ENCODE measurements at regions not wholly inside any gene's neighbourhood (a gene's known extent, or its start where the extent isn't known, plus 50 kb on each side); places are given as distances from the start of the nearest gene placed in this dataset.

GRCh38 chr1:60562740-60563139, 489.2 kb upstream of the C1orf87 start:
- Histone ChIP-seq H3K4me1 (ENCODE audit: control insufficient read depth in 1 of 2, insufficient read depth in 2 of 2, low read length in 2 of 2) (peaks cover 3 to 12% of the 10 kb centered on the region in 2 donors), H3K36me3 (ENCODE audit: control insufficient read depth in 1 of 2, insufficient read depth in 2 of 2, low read length in 1 of 2) (no peaks in the 10 kb centered on the region), H3K4me3 (ENCODE audit: low read length in 2 of 2) (no peak overlapping the region), H3K9me3 (ENCODE audit: control insufficient read depth, low read length) (no peaks in the 10 kb centered on the region), H3K27me3 (ENCODE audit: control insufficient read depth in 1 of 2, insufficient read depth in 2 of 2, low read length in 1 of 2) (no peaks in the 10 kb centered on the region), H3K27ac (ENCODE audit: low read depth in 1 of 2, low read length in 2 of 2) (no peak overlapping the region)
- intact Hi-C loops (cut with DNase I): loop anchor here in 1 of 2 donors (2.0 to 10.0 kb wide), 2 partner anchors 14 to 62 kb away; no protein-coding TSS in a partner anchor
- no peak for DNase-seq
- 2 to 5% methylated on average over 5 of the region's 5 CpGs for WGBS, 2 donors
- peak; percentile 48 for ATAC-seq (ENCODE audit: low FRiP score)

- Histone ChIP-seq H3K27ac (ENCODE audit: low read depth in 1 of 2, low read length in 2 of 2) (no peak overlapping the region), H3K4me3 (ENCODE audit: low read length in 2 of 2) (no peak overlapping the region), H3K9me3 (ENCODE audit: control insufficient read depth, low read length) (no peaks in the 10 kb centered on the region), H3K27me3 (ENCODE audit: control insufficient read depth in 1 of 2, insufficient read depth in 2 of 2, low read length in 1 of 2) (no peaks in the 10 kb centered on the region), H3K36me3 (ENCODE audit: control insufficient read depth in 1 of 2, insufficient read depth in 2 of 2, low read length in 1 of 2) (no peaks in the 10 kb centered on the region), H3K4me1 (ENCODE audit: control insufficient read depth in 1 of 2, insufficient read depth in 2 of 2, low read length in 2 of 2) (peaks cover 3 to 12% of the 10 kb centered on the region in 2 donors)
- ATAC-seq (ENCODE audit: low FRiP score) (no peak), DNase-seq (no peak)
- intact Hi-C loops (cut with DNase I): loop anchor here in 1 of 2 donors (10.0 kb wide), 1 partner anchor 64 kb away; no protein-coding TSS in a partner anchor
- WGBS, 2 donors: 97% methylated on average over 3 of the region's 3 CpGs
Measured at GRCh38 chr1:60560701-60561100, 487.1 kb upstream of the C1orf87 start.

- 92 to 93% methylated on average over 2 of the region's 2 CpGs for WGBS, 2 donors
- no peak overlapping the region for H3K27ac ChIP-seq (ENCODE audit: low read depth in 1 of 2, low read length in 2 of 2)
- H3K9me3 ChIP-seq (ENCODE audit: control insufficient read depth, low read length): no peaks in the 10 kb centered on the region
- H3K36me3 ChIP-seq (ENCODE audit: control insufficient read depth in 1 of 2, insufficient read depth in 2 of 2, low read length in 1 of 2): no peaks in the 10 kb centered on the region
- H3K4me1 ChIP-seq (ENCODE audit: control insufficient read depth in 1 of 2, insufficient read depth in 2 of 2, low read length in 2 of 2): peaks cover 0 to 7% of the 10 kb centered on the region in 2 donors
- intact Hi-C loops (cut with DNase I): no loop called here
- no peaks in the 10 kb centered on the region for H3K27me3 ChIP-seq (ENCODE audit: control insufficient read depth in 1 of 2, insufficient read depth in 2 of 2, low read length in 1 of 2)
- ATAC-seq (ENCODE audit: low FRiP score) (no peak), DNase-seq (no peak)
- no peak overlapping the region for H3K4me3 ChIP-seq (ENCODE audit: low read length in 2 of 2)
Measured at GRCh38 chr1:60558236-60558635, 484.7 kb upstream of the C1orf87 start.

GRCh38 chr1:60553730-60554129, 480.2 kb upstream of the C1orf87 start:
- H3K9me3 ChIP-seq (ENCODE audit: control insufficient read depth, low read length): no peaks in the 10 kb centered on the region
- no peak overlapping the region for H3K27ac ChIP-seq (ENCODE audit: low read depth in 1 of 2, low read length in 2 of 2)
- H3K36me3 ChIP-seq (ENCODE audit: control insufficient read depth in 1 of 2, insufficient read depth in 2 of 2, low read length in 1 of 2): no peaks in the 10 kb centered on the region
- no peaks in the 10 kb centered on the region for H3K4me1 ChIP-seq (ENCODE audit: control insufficient read depth in 1 of 2, insufficient read depth in 2 of 2, low read length in 2 of 2)
- WGBS, 2 donors: 96 to 99% methylated on average over 2 of the region's 2 CpGs
- ATAC-seq (ENCODE audit: low FRiP score): no peak
- no peak overlapping the region for H3K4me3 ChIP-seq (ENCODE audit: low read length in 2 of 2)
- no peak for DNase-seq
- intact Hi-C loops (cut with DNase I): no loop called here
- no peaks in the 10 kb centered on the region for H3K27me3 ChIP-seq (ENCODE audit: control insufficient read depth in 1 of 2, insufficient read depth in 2 of 2, low read length in 1 of 2)

GRCh38 chr1:60547821-60548220, 474.3 kb upstream of the C1orf87 start:
- peak overlapping the region in 1 of 2 donors; percentile 13 for H3K27ac ChIP-seq (ENCODE audit: low read depth in 1 of 2, low read length in 2 of 2)
- no peak overlapping the region for H3K4me3 ChIP-seq (ENCODE audit: low read length in 2 of 2)
- no peaks in the 10 kb centered on the region for H3K27me3 ChIP-seq (ENCODE audit: control insufficient read depth in 1 of 2, insufficient read depth in 2 of 2, low read length in 1 of 2)
- peak in 1 of 2 donors; percentile 46 for DNase-seq
- no peaks in the 10 kb centered on the region for H3K36me3 ChIP-seq (ENCODE audit: control insufficient read depth in 1 of 2, insufficient read depth in 2 of 2, low read length in 1 of 2)
- 21 to 22% methylated on average over 4 of the region's 4 CpGs for WGBS, 2 donors
- ATAC-seq (ENCODE audit: low FRiP score): peak; percentile 60
- H3K9me3 ChIP-seq (ENCODE audit: control insufficient read depth, low read length): no peaks in the 10 kb centered on the region
- intact Hi-C loops (cut with DNase I): loop anchor here in 1 of 2 donors (2.0 kb wide), 1 partner anchor 15 kb away; no protein-coding TSS in a partner anchor
- H3K4me1 ChIP-seq (ENCODE audit: control insufficient read depth in 1 of 2, insufficient read depth in 2 of 2, low read length in 2 of 2): peaks cover 0 to 7% of the 10 kb centered on the region in 2 donors

- no peak overlapping the region for H3K27ac ChIP-seq (ENCODE audit: low read depth in 1 of 2, low read length in 2 of 2)
- DNase-seq (no peak), ATAC-seq (ENCODE audit: low FRiP score) (no peak)
- H3K4me3 ChIP-seq (ENCODE audit: low read length in 2 of 2): no peak overlapping the region
- intact Hi-C loops (cut with DNase I): loop anchor here in 1 of 2 donors (5.0 kb wide), 1 partner anchor 35 kb away; no protein-coding TSS in a partner anchor
- H3K9me3 ChIP-seq (ENCODE audit: control insufficient read depth, low read length): peaks cover 2% of the 10 kb centered on the region
- H3K4me1 ChIP-seq (ENCODE audit: control insufficient read depth in 1 of 2, insufficient read depth in 2 of 2, low read length in 2 of 2): peaks cover 0 to 1% of the 10 kb centered on the region in 2 donors
- no peaks in the 10 kb centered on the region for H3K27me3 ChIP-seq (ENCODE audit: control insufficient read depth in 1 of 2, insufficient read depth in 2 of 2, low read length in 1 of 2)
- WGBS, 2 donors: 50% methylated on average over 2 of the region's 2 CpGs
- no peaks in the 10 kb centered on the region for H3K36me3 ChIP-seq (ENCODE audit: control insufficient read depth in 1 of 2, insufficient read depth in 2 of 2, low read length in 1 of 2)
Measured at GRCh38 chr1:60541831-60542532, 468.4 kb upstream of the C1orf87 start.

GRCh38 chr1:60540141-60540540, 466.6 kb upstream of the C1orf87 start:
- WGBS, 2 donors: 93 to 98% methylated on average over 12 of the region's 12 CpGs
- DNase-seq: no peak
- Histone ChIP-seq H3K27me3 (ENCODE audit: control insufficient read depth in 1 of 2, insufficient read depth in 2 of 2, low read length in 1 of 2) (no peaks in the 10 kb centered on the region), H3K36me3 (ENCODE audit: control insufficient read depth in 1 of 2, insufficient read depth in 2 of 2, low read length in 1 of 2) (no peaks in the 10 kb centered on the region), H3K4me1 (ENCODE audit: control insufficient read depth in 1 of 2, insufficient read depth in 2 of 2, low read length in 2 of 2) (peaks cover 0 to 1% of the 10 kb centered on the region in 2 donors), H3K27ac (ENCODE audit: low read depth in 1 of 2, low read length in 2 of 2) (no peak overlapping the region), H3K4me3 (ENCODE audit: low read length in 2 of 2) (no peak overlapping the region), H3K9me3 (ENCODE audit: control insufficient read depth, low read length) (peaks cover 2% of the 10 kb centered on the region)
- ATAC-seq (ENCODE audit: low FRiP score): no peak
- intact Hi-C loops (cut with DNase I): loop anchor here in 1 of 2 donors (5.0 kb wide), 1 partner anchor 33 kb away; no protein-coding TSS in a partner anchor

- whole genome bisulfite sequencing, 2 donors: 91 to 100% methylated on average over 2 of the region's 2 CpGs
- Histone ChIP-seq H3K27me3 (ENCODE audit: control insufficient read depth in 1 of 2, insufficient read depth in 2 of 2, low read length in 1 of 2) (no peaks in the 10 kb centered on the region), H3K36me3 (ENCODE audit: control insufficient read depth in 1 of 2, insufficient read depth in 2 of 2, low read length in 1 of 2) (no peaks in the 10 kb centered on the region), H3K4me1 (ENCODE audit: control insufficient read depth in 1 of 2, insufficient read depth in 2 of 2, low read length in 2 of 2) (no peaks in the 10 kb centered on the region), H3K27ac (ENCODE audit: low read depth in 1 of 2, low read length in 2 of 2) (no peak overlapping the region), H3K9me3 (ENCODE audit: control insufficient read depth, low read length) (peaks cover 2% of the 10 kb centered on the region), H3K4me3 (ENCODE audit: low read length in 2 of 2) (no peak overlapping the region)
- DNase-seq (no peak), ATAC-seq (ENCODE audit: low FRiP score) (no peak)
- intact Hi-C loops (cut with DNase I): no loop called here
Measured at GRCh38 chr1:60535713-60536112, 462.1 kb upstream of the C1orf87 start.

GRCh38 chr1:60527567-60527966, 454.0 kb upstream of the C1orf87 start:
- Histone ChIP-seq H3K27ac (ENCODE audit: low read depth in 1 of 2, low read length in 2 of 2) (no peak overlapping the region), H3K4me3 (ENCODE audit: low read length in 2 of 2) (no peak overlapping the region), H3K9me3 (ENCODE audit: control insufficient read depth, low read length) (peaks cover 1% of the 10 kb centered on the region), H3K27me3 (ENCODE audit: control insufficient read depth in 1 of 2, insufficient read depth in 2 of 2, low read length in 1 of 2) (no peaks in the 10 kb centered on the region), H3K4me1 (ENCODE audit: control insufficient read depth in 1 of 2, insufficient read depth in 2 of 2, low read length in 2 of 2) (no peaks in the 10 kb centered on the region), H3K36me3 (ENCODE audit: control insufficient read depth in 1 of 2, insufficient read depth in 2 of 2, low read length in 1 of 2) (no peaks in the 10 kb centered on the region)
- intact Hi-C loops (cut with DNase I): no loop called here
- DNase-seq: no peak
- ATAC-seq (ENCODE audit: low FRiP score): no peak
